Activated B cell treated with CpG ODN at 0.5 μM for 24 hours (primary cell): ENCODE measurements at regions not wholly inside any gene's neighbourhood (a gene's known extent, or its start where the extent isn't known, plus 50 kb on each side); places are given as distances from the start of the nearest gene placed in this dataset.

Source experiments
- ATAC-seq: fragments of 200-7000 bp; cut with Tn5 transposase; one replicate; pipeline ENCODE4 v1.10.0; 2021; ENCODE audit warnings: low read depth, mild to moderate bottlenecking, moderate library complexity
- CTCF ChIA-PET: fragments of 350-600 bp; sonication (Branson Sonifier 250); formaldehyde crosslinking; loops from one replicate; lab custom pipeline; 2021; ENCODE audit warnings: antibody characterized with exemption; lab: Charles Lee
- POLR2A ChIA-PET: fragments of 350-600 bp; sonication (Branson Sonifier 250); formaldehyde crosslinking; loops from one replicate; lab custom pipeline; 2021; ENCODE audit warnings: antibody characterized with exemption; lab: Charles Lee
- DNase-seq: peaks from one replicate; pipeline ENCODE4 v3.0.0; 2022
- H3K27ac Mint-ChIP-seq: one replicate; pipeline ENCODE4 v1.8.0; 2020; ENCODE audit warnings: mixed read lengths
- H3K27me3 Mint-ChIP-seq: one replicate; pipeline ENCODE4 v1.8.0; 2021; ENCODE audit warnings: mixed read lengths
- H3K36me3 Mint-ChIP-seq: one replicate; pipeline ENCODE4 v1.8.0; 2021; ENCODE audit warnings: low read depth, mixed read lengths
- H3K4me1 Mint-ChIP-seq: one replicate; pipeline ENCODE4 v1.8.0; 2021; ENCODE audit warnings: mixed read lengths
- H3K4me3 Mint-ChIP-seq: one replicate; pipeline ENCODE4 v1.8.0; 2020; ENCODE audit warnings: mild to moderate bottlenecking, mixed read lengths
- H3K9me3 Mint-ChIP-seq: one replicate; pipeline ENCODE4 v1.8.0; 2020; ENCODE audit warnings: mixed read lengths
- CTCF ChIP-seq: fragments of 200-600 bp; IDR thresholded peaks from one replicate; pipeline ENCODE4 v1.8.0; 2022; ENCODE audit warnings: antibody characterized with exemption, mild to moderate bottlenecking
- intact Hi-C: fragments of 100-400 bp; cut with micrococcal nuclease; formaldehyde crosslinking; loops from one replicate; pipeline ENCODE4 v1.15.1; 2024

- ATAC-seq (no peak), DNase-seq (no peak)
- H3K4me3 Mint-ChIP-seq = no peak overlapping the region
- no peak overlapping the region for H3K27ac Mint-ChIP-seq
- ChIA-PET CTCF (interaction anchor here (0.7 kb wide), 1 partner anchor 190 kb away, joined by 3 read pairs; no protein-coding TSS in a partner anchor), POLR2A (no interaction called here)
- intact Hi-C loops = no loop called here
- H3K9me3 Mint-ChIP-seq = peaks cover 9% of the 10 kb centered on the region
- H3K36me3 Mint-ChIP-seq = no peaks in the 10 kb centered on the region
- no peaks in the 10 kb centered on the region for H3K4me1 Mint-ChIP-seq
- no peak for TF ChIP-seq CTCF
- H3K27me3 Mint-ChIP-seq = peaks cover 10% of the 10 kb centered on the region
These were observed 144.0 kb upstream of the SERPINE2 start for GRCh38 chr2:224183086-224183485.

- ChIA-PET CTCF (interaction anchor here (0.7 kb wide), 1 partner anchor 189 kb away, joined by 3 read pairs; no protein-coding TSS in a partner anchor), POLR2A (no interaction called here)
- no peak for ATAC-seq
- Mint-ChIP-seq H3K27ac (no peak overlapping the region), H3K36me3 (no peaks in the 10 kb centered on the region), H3K4me3 (no peak overlapping the region), H3K9me3 (peaks cover 6% of the 10 kb centered on the region), H3K27me3 (peaks cover 10% of the 10 kb centered on the region), H3K4me1 (no peaks in the 10 kb centered on the region)
- no peak for DNase-seq
- intact Hi-C loops = no loop called here
- no peak for TF ChIP-seq CTCF
These were observed 143.4 kb upstream of the SERPINE2 start for GRCh38 chr2:224182498-224182897.

- no peak for ATAC-seq
- intact Hi-C loops = no loop called here
- ChIA-PET CTCF (no interaction called here), POLR2A (no interaction called here)
- no peak overlapping the region for H3K27ac Mint-ChIP-seq
- no peaks in the 10 kb centered on the region for H3K36me3 Mint-ChIP-seq
- peaks cover 3% of the 10 kb centered on the region for H3K9me3 Mint-ChIP-seq
- no peak for DNase-seq
- H3K4me1 Mint-ChIP-seq = no peaks in the 10 kb centered on the region
- H3K27me3 Mint-ChIP-seq = peaks cover 10% of the 10 kb centered on the region
- no peak for TF ChIP-seq CTCF
- no peak overlapping the region for H3K4me3 Mint-ChIP-seq
These were observed 142.6 kb upstream of the SERPINE2 start for GRCh38 chr2:224181534-224182155.

- intact Hi-C loops = no loop called here
- ATAC-seq = no peak
These were observed 141.7 kb upstream of the SERPINE2 start for GRCh38 chr2:224180810-224181209.

GRCh38 chr2:224178056-224178455 lies 139.0 kb upstream of the SERPINE2 start:
- POLR2A ChIA-PET = no interaction called here
- TF ChIP-seq CTCF = no peak
- H3K27ac Mint-ChIP-seq = no peak overlapping the region
- H3K4me3 Mint-ChIP-seq = no peak overlapping the region
- intact Hi-C loops = no loop called here
- H3K36me3 Mint-ChIP-seq = no peaks in the 10 kb centered on the region
- no peak for ATAC-seq
- CTCF ChIA-PET = no interaction called here
- no peak for DNase-seq
- no peaks in the 10 kb centered on the region for H3K9me3 Mint-ChIP-seq
- no peaks in the 10 kb centered on the region for H3K4me1 Mint-ChIP-seq
- peaks cover 14% of the 10 kb centered on the region for H3K27me3 Mint-ChIP-seq

More at GRCh38 chr2:224180810-224181209, 141.7 kb upstream of the SERPINE2 start:
- ChIA-PET CTCF (no interaction called here), POLR2A (no interaction called here)
- no peak overlapping the region for H3K4me3 Mint-ChIP-seq
- no peak for DNase-seq
- H3K27me3 Mint-ChIP-seq = peaks cover 10% of the 10 kb centered on the region
- H3K27ac Mint-ChIP-seq = no peak overlapping the region
- H3K36me3 Mint-ChIP-seq = no peaks in the 10 kb centered on the region
- H3K9me3 Mint-ChIP-seq = no peaks in the 10 kb centered on the region
- TF ChIP-seq CTCF = no peak
- no peaks in the 10 kb centered on the region for H3K4me1 Mint-ChIP-seq
